ENCODE measurements at regions not wholly inside any gene's neighbourhood (a gene's known extent, or its start where the extent isn't known, plus 50 kb on each side); places are given as distances from the start of the nearest gene placed in this dataset.

- no peak for TF ChIP-seq CC2D1A (CRISPR knock-in tag; IDR thresholded peaks at IDR 0.05)
- no peak for TF ChIP-seq E2F2 (CRISPR knock-in tag; IDR thresholded peaks at IDR 0.05; ENCODE audit: borderline replicate concordance)
- no peak for TF ChIP-seq EZH2 (conservative IDR thresholded peaks at IDR 0.05; ENCODE audit: low read depth, low read length)
- TF ChIP-seq ZNF264 (CRISPR knock-in tag; IDR thresholded peaks at IDR 0.05) = no peak
- TF ChIP-seq POLR2A (IDR thresholded peaks at IDR 0.05; ENCODE audit: insufficient read depth in 1 of 2, low read depth in 2 of 2, low read length in 2 of 2) = no peak
- no peak for TF ChIP-seq ZBTB2 (CRISPR knock-in tag; IDR thresholded peaks at IDR 0.05; ENCODE audit: low read depth)
Observed at GRCh38 chr4:110348711-110349383, 127.1 kb upstream of the ENPEP start.

Data from HepG2 (cell line).